ENCODE measurements at regions not wholly inside any gene's neighbourhood (a gene's known extent, or its start where the extent isn't known, plus 50 kb on each side); places are given as distances from the start of the nearest gene placed in this dataset.
"Not testable (repeated sequence)": the region's sequence is repeated elsewhere in the genome, so short reads cannot be mapped to it uniquely, and the experiment has no call there.

DNA sequence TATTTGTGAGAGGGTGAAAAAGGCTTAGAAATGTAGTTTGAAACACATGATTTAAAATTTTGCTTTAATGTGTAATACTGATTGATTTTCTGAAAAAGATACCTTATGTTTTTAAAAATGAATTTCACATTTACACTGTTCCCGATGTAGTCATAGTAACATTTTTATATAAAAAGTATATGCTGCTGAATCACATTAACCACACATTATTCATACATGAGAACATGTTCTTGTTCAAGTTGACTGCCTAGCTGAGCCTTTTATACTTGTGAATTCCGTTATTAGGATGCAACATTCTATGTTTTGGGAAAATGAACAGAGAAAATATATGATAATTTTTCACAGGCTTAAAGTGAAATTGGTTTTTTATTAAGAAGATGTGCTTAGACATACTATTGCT lies 461.1 kb upstream of the NUDT12 start:
- Histone ChIP-seq H3K27me3 (ENCODE audit: insufficient read depth, low read length, poor library complexity) (no peaks in the 10 kb centered on the region), H2AK5ac (ENCODE audit: low read length) (no peak overlapping the region), H3K18ac (ENCODE audit: low read length) (no peak overlapping the region), H3K79me2 (ENCODE audit: control insufficient read depth, insufficient read depth, low read length) (no peaks in the 10 kb centered on the region), H4K5ac (ENCODE audit: low read length) (no peak overlapping the region), H3K4ac (ENCODE audit: low read depth, low read length) (no peak overlapping the region), H3K79me1 (ENCODE audit: low read length) (no peaks in the 10 kb centered on the region), H2BK120ac (ENCODE audit: low read depth, low read length) (no peak overlapping the region), H3K36me3 (ENCODE audit: control insufficient read depth, insufficient read depth, low read length) (no peaks in the 10 kb centered on the region), H2BK5ac (ENCODE audit: low read length) (no peak overlapping the region), H4K8ac (ENCODE audit: low read depth, low read length) (no peak overlapping the region), H3K4me2 (ENCODE audit: low read length) (no peak overlapping the region), H3K9ac (ENCODE audit: low read length) (no peak overlapping the region), H3K23ac (ENCODE audit: low read length) (no peak overlapping the region), H3K4me1 (ENCODE audit: control insufficient read depth, low read depth, low read length) (no peaks in the 10 kb centered on the region), H2BK15ac (replicated peaks; ENCODE audit: low read depth) (no peak overlapping the region), H3K4me3 (ENCODE audit: low read length) (no peak overlapping the region), H3K27ac (ENCODE audit: low read depth, low read length) (no peak overlapping the region), H3K56ac (ENCODE audit: low read length) (no peak overlapping the region)
- DNase-seq: no peak
- no CpG with 5 or more reads among the region's 2 CpGs for WGBS (ENCODE audit: extremely low coverage, insufficient coverage, low lambda C conversion rate)

DNA sequence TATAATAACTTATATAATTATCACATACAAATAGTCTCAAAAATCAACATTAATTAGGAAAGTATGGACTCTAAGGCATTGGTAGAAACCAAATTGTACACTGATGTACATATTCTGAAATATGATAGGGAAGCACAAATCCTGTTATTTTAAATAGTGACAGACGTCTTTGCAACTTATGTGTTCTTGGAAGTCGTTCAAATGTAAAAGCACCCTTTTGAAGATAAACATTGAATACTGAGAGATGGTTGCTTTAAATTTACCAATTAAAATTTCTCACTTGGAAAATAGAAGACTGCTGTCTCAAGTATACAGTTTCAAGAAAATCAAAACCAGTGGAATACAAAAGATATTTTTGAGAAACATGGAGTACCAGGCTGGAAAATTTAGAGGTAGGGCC lies 457.4 kb upstream of the NUDT12 start:
- H2AK5ac ChIP-seq (ENCODE audit: low read length): no peak overlapping the region
- H3K79me2 ChIP-seq (ENCODE audit: control insufficient read depth, insufficient read depth, low read length): no peaks in the 10 kb centered on the region
- H3K36me3 ChIP-seq (ENCODE audit: control insufficient read depth, insufficient read depth, low read length): no peaks in the 10 kb centered on the region
- no peak overlapping the region for H2BK5ac ChIP-seq (ENCODE audit: low read length)
- no peaks in the 10 kb centered on the region for H3K4me1 ChIP-seq (ENCODE audit: control insufficient read depth, low read depth, low read length)
- no peaks in the 10 kb centered on the region for H3K27me3 ChIP-seq (ENCODE audit: insufficient read depth, low read length, poor library complexity)
- H4K5ac ChIP-seq (ENCODE audit: low read length): no peak overlapping the region
- H3K4ac ChIP-seq (ENCODE audit: low read depth, low read length): no peak overlapping the region
- H2BK15ac ChIP-seq (replicated peaks; ENCODE audit: low read depth): no peak overlapping the region
- H3K9ac ChIP-seq (ENCODE audit: low read length): no peak overlapping the region
- DNase-seq: no peak
- H3K23ac ChIP-seq (ENCODE audit: low read length): no peak overlapping the region
- H3K18ac ChIP-seq (ENCODE audit: low read length): no peak overlapping the region
- no peak overlapping the region for H3K4me3 ChIP-seq (ENCODE audit: low read length)
- no peak overlapping the region for H4K8ac ChIP-seq (ENCODE audit: low read depth, low read length)
- no peak overlapping the region for H3K4me2 ChIP-seq (ENCODE audit: low read length)
- H2BK120ac ChIP-seq (ENCODE audit: low read depth, low read length): no peak overlapping the region
- H3K56ac ChIP-seq (ENCODE audit: low read length): no peak overlapping the region
- H3K79me1 ChIP-seq (ENCODE audit: low read length): no peaks in the 10 kb centered on the region
- no peak overlapping the region for H3K27ac ChIP-seq (ENCODE audit: low read depth, low read length)
- WGBS (ENCODE audit: extremely low coverage, insufficient coverage, low lambda C conversion rate): no CpG with 5 or more reads among the region's 2 CpGs

GRCh38 chr5:104018299-104018698 lies 455.7 kb upstream of the NUDT12 start:
- no peaks in the 10 kb centered on the region for H3K36me3 ChIP-seq (ENCODE audit: control insufficient read depth, insufficient read depth, low read length)
- H2BK15ac ChIP-seq (replicated peaks; ENCODE audit: low read depth): no peak overlapping the region
- no peak overlapping the region for H4K8ac ChIP-seq (ENCODE audit: low read depth, low read length)
- H2AK5ac ChIP-seq (ENCODE audit: low read length): no peak overlapping the region
- H3K4me2 ChIP-seq (ENCODE audit: low read length): no peak overlapping the region
- no peak overlapping the region for H3K56ac ChIP-seq (ENCODE audit: low read length)
- H2BK120ac ChIP-seq (ENCODE audit: low read depth, low read length): no peak overlapping the region
- H3K4ac ChIP-seq (ENCODE audit: low read depth, low read length): no peak overlapping the region
- H3K18ac ChIP-seq (ENCODE audit: low read length): no peak overlapping the region
- H3K4me3 ChIP-seq (ENCODE audit: low read length): no peak overlapping the region
- no peaks in the 10 kb centered on the region for H3K79me2 ChIP-seq (ENCODE audit: control insufficient read depth, insufficient read depth, low read length)
- no peak overlapping the region for H3K23ac ChIP-seq (ENCODE audit: low read length)
- H3K4me1 ChIP-seq (ENCODE audit: control insufficient read depth, low read depth, low read length): no peaks in the 10 kb centered on the region
- DNase-seq: peak; percentile 25
- no peak overlapping the region for H2BK5ac ChIP-seq (ENCODE audit: low read length)
- no peak overlapping the region for H4K5ac ChIP-seq (ENCODE audit: low read length)
- H3K79me1 ChIP-seq (ENCODE audit: low read length): no peaks in the 10 kb centered on the region
- H3K9ac ChIP-seq (ENCODE audit: low read length): no peak overlapping the region
- no peak overlapping the region for H3K27ac ChIP-seq (ENCODE audit: low read depth, low read length)
- no peaks in the 10 kb centered on the region for H3K27me3 ChIP-seq (ENCODE audit: insufficient read depth, low read length, poor library complexity)

GRCh38 chr5:104016646-104017045 lies 454.1 kb upstream of the NUDT12 start:
- Histone ChIP-seq H2BK5ac (ENCODE audit: low read length) (no peak overlapping the region), H3K4me1 (ENCODE audit: control insufficient read depth, low read depth, low read length) (no peaks in the 10 kb centered on the region), H3K79me2 (ENCODE audit: control insufficient read depth, insufficient read depth, low read length) (no peaks in the 10 kb centered on the region), H2BK120ac (ENCODE audit: low read depth, low read length) (no peak overlapping the region), H2AK5ac (ENCODE audit: low read length) (no peak overlapping the region), H3K36me3 (ENCODE audit: control insufficient read depth, insufficient read depth, low read length) (no peaks in the 10 kb centered on the region), H3K18ac (ENCODE audit: low read length) (no peak overlapping the region), H4K5ac (ENCODE audit: low read length) (no peak overlapping the region), H3K4me2 (ENCODE audit: low read length) (no peak overlapping the region), H3K27ac (ENCODE audit: low read depth, low read length) (no peak overlapping the region), H3K4me3 (ENCODE audit: low read length) (no peak overlapping the region), H2BK15ac (replicated peaks; ENCODE audit: low read depth) (no peak overlapping the region), H3K23ac (ENCODE audit: low read length) (no peak overlapping the region), H3K9ac (ENCODE audit: low read length) (no peak overlapping the region), H3K79me1 (ENCODE audit: low read length) (no peaks in the 10 kb centered on the region), H3K27me3 (ENCODE audit: insufficient read depth, low read length, poor library complexity) (no peaks in the 10 kb centered on the region), H4K8ac (ENCODE audit: low read depth, low read length) (no peak overlapping the region), H3K56ac (ENCODE audit: low read length) (no peak overlapping the region), H3K4ac (ENCODE audit: low read depth, low read length) (no peak overlapping the region)
- no peak for DNase-seq
- no CpG with 5 or more reads among the region's 3 CpGs for WGBS (ENCODE audit: extremely low coverage, insufficient coverage, low lambda C conversion rate)

- no peak for DNase-seq
- Histone ChIP-seq H3K79me1 (ENCODE audit: low read length) (no peaks in the 10 kb centered on the region), H3K36me3 (ENCODE audit: control insufficient read depth, insufficient read depth, low read length) (no peaks in the 10 kb centered on the region), H3K23ac (ENCODE audit: low read length) (no peak overlapping the region), H2AK5ac (ENCODE audit: low read length) (no peak overlapping the region), H3K4me2 (ENCODE audit: low read length) (no peak overlapping the region), H2BK5ac (ENCODE audit: low read length) (no peak overlapping the region), H2BK120ac (ENCODE audit: low read depth, low read length) (no peak overlapping the region), H2BK15ac (replicated peaks; ENCODE audit: low read depth) (no peak overlapping the region), H3K9ac (ENCODE audit: low read length) (no peak overlapping the region), H3K4me1 (ENCODE audit: control insufficient read depth, low read depth, low read length) (no peaks in the 10 kb centered on the region), H4K8ac (ENCODE audit: low read depth, low read length) (no peak overlapping the region), H3K56ac (ENCODE audit: low read length) (no peak overlapping the region), H4K5ac (ENCODE audit: low read length) (no peak overlapping the region), H3K4ac (ENCODE audit: low read depth, low read length) (no peak overlapping the region), H3K79me2 (ENCODE audit: control insufficient read depth, insufficient read depth, low read length) (no peaks in the 10 kb centered on the region), H3K4me3 (ENCODE audit: low read length) (no peak overlapping the region), H3K27me3 (ENCODE audit: insufficient read depth, low read length, poor library complexity) (no peaks in the 10 kb centered on the region), H3K18ac (ENCODE audit: low read length) (no peak overlapping the region), H3K27ac (ENCODE audit: low read depth, low read length) (no peak overlapping the region)
- WGBS (ENCODE audit: extremely low coverage, insufficient coverage, low lambda C conversion rate): no CpG with 5 or more reads among the region's 2 CpGs
Measured at GRCh38 chr5:104015765-104016164, 453.2 kb upstream of the NUDT12 start.

DNA sequence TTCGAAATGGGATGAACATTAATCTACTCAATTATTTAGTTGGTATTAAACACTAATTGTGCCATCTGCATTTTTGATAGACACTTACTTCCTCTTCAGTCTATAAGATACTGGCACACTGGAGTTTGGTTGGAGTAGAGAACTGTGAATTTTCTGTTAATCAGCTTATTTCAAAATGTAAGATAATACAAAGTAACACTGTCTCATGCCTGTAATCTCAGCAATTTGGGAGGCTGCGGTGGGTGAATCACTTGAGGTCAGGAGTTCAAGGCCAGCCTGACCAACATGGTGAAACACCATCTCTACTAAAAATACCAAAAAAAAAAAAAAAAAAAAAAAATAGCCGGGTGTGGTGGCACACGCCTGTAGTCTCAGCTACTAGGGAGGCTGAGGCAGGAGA lies 440.2 kb upstream of the NUDT12 start:
- H4K5ac ChIP-seq (ENCODE audit: low read length); H3K18ac ChIP-seq (ENCODE audit: low read length); H3K9ac ChIP-seq (ENCODE audit: low read length); H2BK15ac ChIP-seq (replicated peaks; ENCODE audit: low read depth); H3K27ac ChIP-seq (ENCODE audit: low read depth, low read length); H3K36me3 ChIP-seq (ENCODE audit: control insufficient read depth, insufficient read depth, low read length); H4K8ac ChIP-seq (ENCODE audit: low read depth, low read length); H3K4ac ChIP-seq (ENCODE audit: low read depth, low read length); DNase-seq; H3K79me1 ChIP-seq (ENCODE audit: low read length); H3K4me3 ChIP-seq (ENCODE audit: low read length); H3K4me1 ChIP-seq (ENCODE audit: control insufficient read depth, low read depth, low read length); H2AK5ac ChIP-seq (ENCODE audit: low read length); H3K4me2 ChIP-seq (ENCODE audit: low read length); H3K79me2 ChIP-seq (ENCODE audit: control insufficient read depth, insufficient read depth, low read length); H2BK5ac ChIP-seq (ENCODE audit: low read length); H3K23ac ChIP-seq (ENCODE audit: low read length); H3K27me3 ChIP-seq (ENCODE audit: insufficient read depth, low read length, poor library complexity); H3K56ac ChIP-seq (ENCODE audit: low read length); H2BK120ac ChIP-seq (ENCODE audit: low read depth, low read length): not testable (repeated sequence)
- no CpG with 5 or more reads among the region's 4 CpGs for WGBS (ENCODE audit: extremely low coverage, insufficient coverage, low lambda C conversion rate)
